IgD-negative memory B cell (primary cell): ENCODE measurements at regions not wholly inside any gene's neighbourhood (a gene's known extent, or its start where the extent isn't known, plus 50 kb on each side); places are given as distances from the start of the nearest gene placed in this dataset.

Experiments
- H3K27ac Mint-ChIP-seq, 3 donors: one replicate each; pipeline ENCODE4 v1.8.0; 2020 to 2022; ENCODE audit warnings: mild to moderate bottlenecking in 3 of 3, mixed read lengths in 3 of 3, moderate library complexity in 1 of 3
- H3K27me3 Mint-ChIP-seq: one replicate; pipeline ENCODE4 v1.8.0; 2021; ENCODE audit warnings: mixed read lengths
- H3K36me3 Mint-ChIP-seq: one replicate; pipeline ENCODE4 v1.8.0; 2020; ENCODE audit warnings: mild to moderate bottlenecking, mixed read lengths
- H3K4me1 Mint-ChIP-seq, 3 donors: one replicate each; pipeline ENCODE4 v1.8.0; 2020 to 2022; ENCODE audit warnings: mixed read lengths in 3 of 3, mild to moderate bottlenecking in 1 of 3
- H3K4me3 Mint-ChIP-seq, 4 donors: one replicate each; pipeline ENCODE4 v1.8.0; 2020 to 2022; ENCODE audit warnings: mild to moderate bottlenecking in 4 of 4, mixed read lengths in 4 of 4, moderate library complexity in 3 of 4
- H3K9me3 Mint-ChIP-seq, 3 donors: one replicate each; pipeline ENCODE4 v1.8.0; 2020 to 2021; ENCODE audit warnings: mixed read lengths in 3 of 3, mild to moderate bottlenecking in 1 of 3

- H3K9me3 Mint-ChIP-seq = peaks cover 0 to 1% (median 0%) of the 10 kb centered on the region in 3 donors
- H3K4me3 Mint-ChIP-seq = peak overlapping the region in 1 of 4 donors; percentile 26
- H3K27ac Mint-ChIP-seq = no peak overlapping the region
- H3K4me1 Mint-ChIP-seq = no peaks in the 10 kb centered on the region
- H3K36me3 Mint-ChIP-seq = peaks cover 3% of the 10 kb centered on the region
- H3K27me3 Mint-ChIP-seq = peaks cover 1% of the 10 kb centered on the region
These were observed 204.9 kb downstream of the EN1 start for GRCh38 chr2:118642501-118642900.

- Mint-ChIP-seq H3K27ac (no peak overlapping the region), H3K27me3 (peaks cover 1% of the 10 kb centered on the region), H3K9me3 (peaks cover 0 to 4% (median 3%) of the 10 kb centered on the region in 3 donors), H3K36me3 (peaks cover 3% of the 10 kb centered on the region), H3K4me1 (no peaks in the 10 kb centered on the region), H3K4me3 (no peak overlapping the region)
These were observed 205.7 kb downstream of the EN1 start for GRCh38 chr2:118641711-118642110.

- Mint-ChIP-seq H3K27me3 (peaks cover 1% of the 10 kb centered on the region), H3K27ac (no peak overlapping the region), H3K4me3 (no peak overlapping the region), H3K4me1 (no peaks in the 10 kb centered on the region), H3K9me3 (peaks cover 0 to 4% (median 3%) of the 10 kb centered on the region in 3 donors), H3K36me3 (peaks cover 3% of the 10 kb centered on the region)
These were observed 208.1 kb downstream of the EN1 start for GRCh38 chr2:118639371-118639770.

- H3K4me3 Mint-ChIP-seq = no peak overlapping the region
- no peak overlapping the region for H3K27ac Mint-ChIP-seq
- H3K4me1 Mint-ChIP-seq = no peaks in the 10 kb centered on the region
- H3K27me3 Mint-ChIP-seq = peaks cover 3% of the 10 kb centered on the region
- H3K36me3 Mint-ChIP-seq = no peaks in the 10 kb centered on the region
- H3K9me3 Mint-ChIP-seq = peaks cover 0 to 4% (median 3%) of the 10 kb centered on the region in 3 donors
These were observed 209.0 kb downstream of the EN1 start for GRCh38 chr2:118638453-118638852.

- Mint-ChIP-seq H3K4me3 (no peak overlapping the region), H3K4me1 (peaks cover 0 to 2% (median 0%) of the 10 kb centered on the region in 3 donors), H3K9me3 (peaks cover 0 to 6% (median 3%) of the 10 kb centered on the region in 3 donors), H3K36me3 (no peaks in the 10 kb centered on the region), H3K27me3 (peaks cover 3% of the 10 kb centered on the region), H3K27ac (no peak overlapping the region)
These were observed 211.6 kb downstream of the EN1 start for GRCh38 chr2:118635891-118636290.

GRCh38 chr2:118634876-118635275, 212.6 kb downstream of the EN1 start:
- Mint-ChIP-seq H3K27ac (no peak overlapping the region), H3K36me3 (no peaks in the 10 kb centered on the region), H3K9me3 (peaks cover 0 to 6% (median 3%) of the 10 kb centered on the region in 3 donors), H3K4me1 (peaks cover 0 to 2% (median 0%) of the 10 kb centered on the region in 3 donors), H3K4me3 (no peak overlapping the region), H3K27me3 (peaks cover 3% of the 10 kb centered on the region)

- Mint-ChIP-seq H3K36me3 (no peaks in the 10 kb centered on the region), H3K4me1 (peaks cover 0 to 2% (median 0%) of the 10 kb centered on the region in 3 donors), H3K9me3 (peaks cover 0 to 5% (median 3%) of the 10 kb centered on the region in 3 donors), H3K27me3 (peaks cover 3% of the 10 kb centered on the region), H3K27ac (no peak overlapping the region), H3K4me3 (no peak overlapping the region)
These were observed 214.0 kb downstream of the EN1 start for GRCh38 chr2:118633371-118634018.

- Mint-ChIP-seq H3K4me1 (peaks cover 0 to 2% (median 0%) of the 10 kb centered on the region in 3 donors), H3K4me3 (peak overlapping the region in 1 of 4 donors; percentile 55), H3K27me3 (peaks cover 3% of the 10 kb centered on the region), H3K9me3 (peaks cover 0 to 5% (median 3%) of the 10 kb centered on the region in 3 donors), H3K36me3 (no peaks in the 10 kb centered on the region), H3K27ac (no peak overlapping the region)
These were observed 214.5 kb downstream of the EN1 start for GRCh38 chr2:118632921-118633320.

GRCh38 chr2:118627156-118627555, 220.3 kb downstream of the EN1 start:
- Mint-ChIP-seq H3K36me3 (no peaks in the 10 kb centered on the region), H3K4me3 (no peak overlapping the region), H3K9me3 (peaks cover 0 to 16% (median under 1%) of the 10 kb centered on the region in 3 donors), H3K27ac (no peak overlapping the region), H3K4me1 (peaks cover 0 to under 1% (median 0%) of the 10 kb centered on the region in 3 donors), H3K27me3 (no peaks in the 10 kb centered on the region)

GRCh38 chr2:118622913-118623312, 224.5 kb downstream of the EN1 start:
- H3K9me3 Mint-ChIP-seq = peaks cover 0 to 16% (median 0%) of the 10 kb centered on the region in 3 donors
- H3K36me3 Mint-ChIP-seq = no peaks in the 10 kb centered on the region
- no peaks in the 10 kb centered on the region for H3K4me1 Mint-ChIP-seq
- peaks cover 1% of the 10 kb centered on the region for H3K27me3 Mint-ChIP-seq
- no peak overlapping the region for H3K4me3 Mint-ChIP-seq
- no peak overlapping the region for H3K27ac Mint-ChIP-seq

GRCh38 chr2:118622108-118622507, 225.3 kb downstream of the EN1 start:
- no peak overlapping the region for H3K4me3 Mint-ChIP-seq
- no peak overlapping the region for H3K27ac Mint-ChIP-seq
- peaks cover 1% of the 10 kb centered on the region for H3K27me3 Mint-ChIP-seq
- H3K36me3 Mint-ChIP-seq = no peaks in the 10 kb centered on the region
- H3K9me3 Mint-ChIP-seq = peaks cover 0 to 10% (median 0%) of the 10 kb centered on the region in 3 donors
- H3K4me1 Mint-ChIP-seq = no peaks in the 10 kb centered on the region

- H3K36me3 Mint-ChIP-seq = no peaks in the 10 kb centered on the region
- H3K27ac Mint-ChIP-seq = no peak overlapping the region
- peaks cover 0 to 1% (median 0%) of the 10 kb centered on the region in 3 donors for H3K4me1 Mint-ChIP-seq
- peaks cover 1% of the 10 kb centered on the region for H3K27me3 Mint-ChIP-seq
- H3K9me3 Mint-ChIP-seq = no peaks in the 10 kb centered on the region
- no peak overlapping the region for H3K4me3 Mint-ChIP-seq
These were observed 229.2 kb downstream of the EN1 start for GRCh38 chr2:118618279-118618678.

- no peak overlapping the region for H3K4me3 Mint-ChIP-seq
- peaks cover 1% of the 10 kb centered on the region for H3K27me3 Mint-ChIP-seq
- H3K36me3 Mint-ChIP-seq = no peaks in the 10 kb centered on the region
- no peaks in the 10 kb centered on the region for H3K9me3 Mint-ChIP-seq
- H3K4me1 Mint-ChIP-seq = peaks cover 0 to 1% (median 0%) of the 10 kb centered on the region in 3 donors
- H3K27ac Mint-ChIP-seq = no peak overlapping the region
These were observed 231.0 kb downstream of the EN1 start for GRCh38 chr2:118616432-118616831.

- peaks cover 1% of the 10 kb centered on the region for H3K27me3 Mint-ChIP-seq
- H3K4me1 Mint-ChIP-seq = peaks cover 0 to 1% (median 0%) of the 10 kb centered on the region in 3 donors
- no peaks in the 10 kb centered on the region for H3K36me3 Mint-ChIP-seq
- H3K4me3 Mint-ChIP-seq = no peak overlapping the region
- H3K9me3 Mint-ChIP-seq = no peaks in the 10 kb centered on the region
- no peak overlapping the region for H3K27ac Mint-ChIP-seq
These were observed 232.6 kb downstream of the EN1 start for GRCh38 chr2:118614841-118615271.

- Mint-ChIP-seq H3K4me3 (no peak overlapping the region), H3K4me1 (peaks cover 0 to 1% (median 0%) of the 10 kb centered on the region in 3 donors), H3K27me3 (no peaks in the 10 kb centered on the region), H3K27ac (no peak overlapping the region), H3K9me3 (peaks cover 0 to 2% (median 0%) of the 10 kb centered on the region in 3 donors), H3K36me3 (no peaks in the 10 kb centered on the region)
These were observed 233.7 kb downstream of the EN1 start for GRCh38 chr2:118613737-118614136.

- Mint-ChIP-seq H3K27me3 (no peaks in the 10 kb centered on the region), H3K9me3 (peaks cover 0 to 2% (median 0%) of the 10 kb centered on the region in 3 donors), H3K27ac (no peak overlapping the region)
These were observed 235.8 kb downstream of the EN1 start for GRCh38 chr2:118611691-118612090.

More at GRCh38 chr2:118611691-118612090, 235.8 kb downstream of the EN1 start:
- peaks cover 0 to 1% (median 0%) of the 10 kb centered on the region in 3 donors for H3K4me1 Mint-ChIP-seq
- H3K4me3 Mint-ChIP-seq = no peak overlapping the region
- no peaks in the 10 kb centered on the region for H3K36me3 Mint-ChIP-seq
